ENCODE measurements at regions not wholly inside any gene's neighbourhood (a gene's known extent, or its start where the extent isn't known, plus 50 kb on each side); places are given as distances from the start of the nearest gene placed in this dataset.

DNA sequence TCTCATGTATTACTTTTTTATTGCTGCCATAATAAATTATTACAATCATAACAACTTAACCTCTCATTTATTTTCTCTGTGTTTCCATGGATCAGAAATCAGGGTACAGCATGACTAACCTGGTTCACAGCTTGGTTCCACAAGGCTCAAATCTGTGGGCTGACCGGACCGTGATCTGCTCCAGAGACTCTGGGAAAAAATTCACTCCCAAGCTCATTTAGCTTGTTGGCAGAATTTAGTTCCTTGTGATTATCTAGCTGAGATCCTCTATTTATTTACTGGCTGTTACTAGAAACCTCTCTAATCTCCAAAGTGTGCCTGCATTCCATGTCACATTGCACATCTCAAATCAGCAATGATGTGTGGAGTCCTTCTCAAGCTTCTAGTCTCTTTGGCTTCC lies 386.6 kb downstream of the DIPK2A start:
- no peaks in the 10 kb centered on the region for H3K27me3 Mint-ChIP-seq (ENCODE audit: unreplicated experiment)
- TF ChIP-seq CTCF (IDR thresholded peaks at IDR 0.05; ENCODE audit: partially characterized antibody, unreplicated experiment): no peak
- no peaks in the 10 kb centered on the region for H3K4me1 Mint-ChIP-seq (ENCODE audit: low read depth, unreplicated experiment)
- no peak overlapping the region for H3K27ac Mint-ChIP-seq (ENCODE audit: unreplicated experiment)
- H3K36me3 Mint-ChIP-seq (ENCODE audit: unreplicated experiment): no peaks in the 10 kb centered on the region
- no peak overlapping the region for H3K4me3 Mint-ChIP-seq (ENCODE audit: unreplicated experiment)
- no peak for DNase-seq
- no peaks in the 10 kb centered on the region for H3K9me3 Mint-ChIP-seq (ENCODE audit: unreplicated experiment)

GRCh38 chr3:144361002-144361401 lies 389.4 kb downstream of the DIPK2A start:
- Mint-ChIP-seq H3K4me3 (ENCODE audit: unreplicated experiment) (no peak overlapping the region), H3K4me1 (ENCODE audit: low read depth, unreplicated experiment) (no peaks in the 10 kb centered on the region), H3K27me3 (ENCODE audit: unreplicated experiment) (no peaks in the 10 kb centered on the region), H3K27ac (ENCODE audit: unreplicated experiment) (no peak overlapping the region), H3K9me3 (ENCODE audit: unreplicated experiment) (no peaks in the 10 kb centered on the region), H3K36me3 (ENCODE audit: unreplicated experiment) (no peaks in the 10 kb centered on the region)
- no peak for DNase-seq
- no peak for TF ChIP-seq CTCF (IDR thresholded peaks at IDR 0.05; ENCODE audit: partially characterized antibody, unreplicated experiment)

- H3K27me3 Mint-ChIP-seq (ENCODE audit: unreplicated experiment): no peaks in the 10 kb centered on the region
- no peak for TF ChIP-seq CTCF (IDR thresholded peaks at IDR 0.05; ENCODE audit: partially characterized antibody, unreplicated experiment)
- H3K27ac Mint-ChIP-seq (ENCODE audit: unreplicated experiment): no peak overlapping the region
- no peaks in the 10 kb centered on the region for H3K36me3 Mint-ChIP-seq (ENCODE audit: unreplicated experiment)
- no peak overlapping the region for H3K4me3 Mint-ChIP-seq (ENCODE audit: unreplicated experiment)
- DNase-seq: no peak
- no peaks in the 10 kb centered on the region for H3K4me1 Mint-ChIP-seq (ENCODE audit: low read depth, unreplicated experiment)
- no peaks in the 10 kb centered on the region for H3K9me3 Mint-ChIP-seq (ENCODE audit: unreplicated experiment)
Measured at GRCh38 chr3:144362126-144362525, 390.5 kb downstream of the DIPK2A start.

- Mint-ChIP-seq H3K4me1 (ENCODE audit: low read depth, unreplicated experiment) (no peaks in the 10 kb centered on the region), H3K27me3 (ENCODE audit: unreplicated experiment) (no peaks in the 10 kb centered on the region), H3K4me3 (ENCODE audit: unreplicated experiment) (no peak overlapping the region), H3K27ac (ENCODE audit: unreplicated experiment) (no peak overlapping the region), H3K36me3 (ENCODE audit: unreplicated experiment) (peaks cover 6% of the 10 kb centered on the region), H3K9me3 (ENCODE audit: unreplicated experiment) (peaks cover 4% of the 10 kb centered on the region)
- no peak for DNase-seq
- TF ChIP-seq CTCF (IDR thresholded peaks at IDR 0.05; ENCODE audit: partially characterized antibody, unreplicated experiment): no peak
Measured at GRCh38 chr3:144363856-144364255, 392.2 kb downstream of the DIPK2A start.

- H3K27me3 Mint-ChIP-seq (ENCODE audit: unreplicated experiment): no peaks in the 10 kb centered on the region
- no peak for TF ChIP-seq CTCF (IDR thresholded peaks at IDR 0.05; ENCODE audit: partially characterized antibody, unreplicated experiment)
- H3K9me3 Mint-ChIP-seq (ENCODE audit: unreplicated experiment): peaks cover 4% of the 10 kb centered on the region
- no peak overlapping the region for H3K27ac Mint-ChIP-seq (ENCODE audit: unreplicated experiment)
- no peak overlapping the region for H3K4me3 Mint-ChIP-seq (ENCODE audit: unreplicated experiment)
- no peak for DNase-seq
- H3K36me3 Mint-ChIP-seq (ENCODE audit: unreplicated experiment): peaks cover 6% of the 10 kb centered on the region
- no peaks in the 10 kb centered on the region for H3K4me1 Mint-ChIP-seq (ENCODE audit: low read depth, unreplicated experiment)
Measured at GRCh38 chr3:144364737-144365136, 393.1 kb downstream of the DIPK2A start.

Data from glutamatergic neuron (in vitro differentiated cells).